ENCODE measurements at regions not wholly inside any gene's neighbourhood (a gene's known extent, or its start where the extent isn't known, plus 50 kb on each side); places are given as distances from the start of the nearest gene placed in this dataset.

- Histone ChIP-seq H3K9me1 (replicated peaks; ENCODE audit: control insufficient read depth, extremely low read depth, insufficient read depth, low read length) (no peaks in the 10 kb centered on the region), H3K4me3 (replicated peaks in 1 of 3; ENCODE audit: insufficient read depth in 1 of 3, low read depth in 1 of 3, low read length in 3 of 3) (no peak overlapping the region), H3K4me1 (ENCODE audit: control insufficient read depth, extremely low read depth, insufficient read depth, low read length) (no peaks in the 10 kb centered on the region), H3K9me3 (replicated peaks; ENCODE audit: control insufficient read depth, insufficient read depth, low read length) (peaks cover 6% of the 10 kb centered on the region), H3K79me2 (ENCODE audit: control insufficient read depth, insufficient read depth, low read length) (no peaks in the 10 kb centered on the region), H3K27me3 (ENCODE audit: control insufficient read depth in 2 of 2, insufficient read depth in 2 of 2, low read length in 2 of 2) (no peaks in the 10 kb centered on the region), H3K36me3 (ENCODE audit: control insufficient read depth in 2 of 2, extremely low read depth in 1 of 2, insufficient read depth in 2 of 2, low read length in 2 of 2) (no peaks in the 10 kb centered on the region), H3K27ac (ENCODE audit: insufficient read depth, low read depth, low read length) (no peak overlapping the region), H2AFZ (ENCODE audit: low read depth, low read length) (no peak overlapping the region), H4K20me1 (replicated peaks; ENCODE audit: control insufficient read depth, extremely low read depth, insufficient read depth, low read length) (no peaks in the 10 kb centered on the region), H3K4me2 (ENCODE audit: insufficient read depth, low read length) (no peak overlapping the region), H3K9ac (replicated peaks; ENCODE audit: extremely low read depth, insufficient read depth, low read length) (no peak overlapping the region)
- ChIA-PET CTCF (no interaction called here), POLR2A (no interaction called here)
- intact Hi-C loops (cut with micrococcal nuclease) = no loop called here
- FAIRE-seq (no peak), DNase-seq (ENCODE audit: low read depth, low spot score) (no peak)
- TF ChIP-seq POLR2A (IDR thresholded peaks at IDR 0.05; ENCODE audit: low read depth, low read length) = no peak
- TF ChIP-seq, protein P1, sequence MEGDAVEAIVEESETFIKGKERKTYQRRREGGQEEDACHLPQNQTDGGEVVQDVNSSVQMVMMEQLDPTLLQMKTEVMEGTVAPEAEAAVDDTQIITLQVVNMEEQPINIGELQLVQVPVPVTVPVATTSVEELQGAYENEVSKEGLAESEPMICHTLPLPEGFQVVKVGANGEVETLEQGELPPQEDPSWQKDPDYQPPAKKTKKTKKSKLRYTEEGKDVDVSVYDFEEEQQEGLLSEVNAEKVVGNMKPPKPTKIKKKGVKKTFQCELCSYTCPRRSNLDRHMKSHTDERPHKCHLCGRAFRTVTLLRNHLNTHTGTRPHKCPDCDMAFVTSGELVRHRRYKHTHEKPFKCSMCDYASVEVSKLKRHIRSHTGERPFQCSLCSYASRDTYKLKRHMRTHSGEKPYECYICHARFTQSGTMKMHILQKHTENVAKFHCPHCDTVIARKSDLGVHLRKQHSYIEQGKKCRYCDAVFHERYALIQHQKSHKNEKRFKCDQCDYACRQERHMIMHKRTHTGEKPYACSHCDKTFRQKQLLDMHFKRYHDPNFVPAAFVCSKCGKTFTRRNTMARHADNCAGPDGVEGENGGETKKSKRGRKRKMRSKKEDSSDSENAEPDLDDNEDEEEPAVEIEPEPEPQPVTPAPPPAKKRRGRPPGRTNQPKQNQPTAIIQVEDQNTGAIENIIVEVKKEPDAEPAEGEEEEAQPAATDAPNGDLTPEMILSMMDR (IDR thresholded peaks at IDR 0.05; ENCODE audit: extremely low read depth in 1 of 2, insufficient read depth in 1 of 2, low read depth in 1 of 2, low read length in 2 of 2) = peak in 1 of 2 donors; percentile 3
- BruUV-seq (replicated peaks) = no TSS peak
- dilution Hi-C loops (cut with MboI; ENCODE audit: extremely low pct_ligation_motif_present, low sequenced_read_pairs) = no loop called here
These were observed 392.9 kb upstream of the EEF2KMT start for GRCh38 chr16:5490499-5490898.

DNA sequence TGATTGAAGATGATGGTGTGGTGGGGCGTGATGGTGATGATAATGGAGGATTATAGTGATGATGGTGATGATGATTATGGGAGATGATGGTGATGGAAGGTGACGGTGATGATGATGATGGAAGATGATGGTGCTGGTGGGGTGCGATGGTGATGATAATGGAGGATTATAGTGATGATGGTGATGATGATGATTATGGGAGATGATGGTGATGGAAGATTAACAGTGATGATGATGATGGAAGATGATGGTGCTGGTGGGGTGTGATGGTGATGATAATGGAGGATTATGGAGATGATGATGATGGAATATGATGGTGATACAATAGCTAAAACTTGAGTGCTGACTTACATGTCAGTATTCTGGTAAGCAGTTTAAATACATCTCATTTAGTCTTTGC lies 391.0 kb upstream of the EEF2KMT start:
- dilution Hi-C loops (cut with MboI; ENCODE audit: extremely low pct_ligation_motif_present, low sequenced_read_pairs) = no loop called here
- FAIRE-seq = no peak
- Histone ChIP-seq H3K9me3 (replicated peaks; ENCODE audit: control insufficient read depth, insufficient read depth, low read length) (peaks cover 6% of the 10 kb centered on the region), H4K20me1 (replicated peaks; ENCODE audit: control insufficient read depth, extremely low read depth, insufficient read depth, low read length) (no peaks in the 10 kb centered on the region), H3K36me3 (ENCODE audit: control insufficient read depth in 2 of 2, extremely low read depth in 1 of 2, insufficient read depth in 2 of 2, low read length in 2 of 2) (no peaks in the 10 kb centered on the region), H3K9ac (replicated peaks; ENCODE audit: extremely low read depth, insufficient read depth, low read length) (no peak overlapping the region), H3K79me2 (ENCODE audit: control insufficient read depth, insufficient read depth, low read length) (no peaks in the 10 kb centered on the region), H3K9me1 (replicated peaks; ENCODE audit: control insufficient read depth, extremely low read depth, insufficient read depth, low read length) (no peaks in the 10 kb centered on the region), H3K27me3 (ENCODE audit: control insufficient read depth in 2 of 2, insufficient read depth in 2 of 2, low read length in 2 of 2) (no peaks in the 10 kb centered on the region), H3K4me3 (replicated peaks in 1 of 3; ENCODE audit: insufficient read depth in 1 of 3, low read depth in 1 of 3, low read length in 3 of 3) (no peak overlapping the region), H3K27ac (ENCODE audit: insufficient read depth, low read depth, low read length) (no peak overlapping the region), H2AFZ (ENCODE audit: low read depth, low read length) (no peak overlapping the region), H3K4me2 (ENCODE audit: insufficient read depth, low read length) (no peak overlapping the region), H3K4me1 (ENCODE audit: control insufficient read depth, extremely low read depth, insufficient read depth, low read length) (no peaks in the 10 kb centered on the region)
- BruUV-seq (replicated peaks) = no TSS peak
- no peak for TF ChIP-seq EZH2 (IDR thresholded peaks at IDR 0.05; ENCODE audit: borderline replicate concordance, low read depth, low read length, severe bottlenecking)
- TF ChIP-seq JUN (IDR thresholded peaks at IDR 0.05; ENCODE audit: borderline replicate concordance, insufficient read depth, insufficient read length, low read depth) = no peak
- TF ChIP-seq, protein P1 (IDR thresholded peaks at IDR 0.05; ENCODE audit: extremely low read depth in 1 of 2, insufficient read depth in 1 of 2, low read depth in 1 of 2, low read length in 2 of 2) = no peak
- TF ChIP-seq GATA2 (IDR thresholded peaks at IDR 0.05; ENCODE audit: insufficient read depth, insufficient read length, low read depth, low read length) = no peak
- no peak for TF ChIP-seq FOS (IDR thresholded peaks at IDR 0.05; ENCODE audit: borderline replicate concordance, insufficient read depth, low read length)
- TF ChIP-seq MYC (IDR thresholded peaks at IDR 0.05; ENCODE audit: low read depth, low read length) = no peak
- no peak for DNase-seq (ENCODE audit: low read depth, low spot score)
- intact Hi-C loops (cut with micrococcal nuclease) = no loop called here
- ChIA-PET POLR2A (no interaction called here), CTCF (no interaction called here)
